Gastrocnemius medialis (tissue), 4 donors: ENCODE measurements at regions not wholly inside any gene's neighbourhood (a gene's known extent, or its start where the extent isn't known, plus 50 kb on each side); places are given as distances from the start of the nearest gene placed in this dataset.

ENCODE experiments used
- CTCF ChIP-seq, 5 experiments: fragments of 450-650 bp in 3 of 5; fragments of 200-600 bp in 2 of 5; sonication (generic) in 2 of 5; IDR thresholded peaks in 4 of 5; conservative IDR thresholded peaks in 1 of 5; 1 replicate in 4 of 5; 2 replicates in 1 of 5; pipeline ENCODE4 v1.5.1; 2016 to 2019; ENCODE audit warnings: antibody characterized with exemption in 5 of 5, mild to moderate bottlenecking in 3 of 5, moderate library complexity in 3 of 5
- POLR2A ChIP-seq, 2 donors: fragments of 450-650 bp; IDR thresholded peaks; one replicate each; pipeline ENCODE4 v1.6.1; 2017; ENCODE audit warnings: antibody characterized with exemption in 2 of 2, mild to moderate bottlenecking in 2 of 2, moderate library complexity in 2 of 2

- no peak for TF ChIP-seq CTCF (IDR thresholded peaks at IDR 0.05 in 4 of 5, conservative IDR thresholded peaks at IDR 0.05 in 1 of 5)
- no peak for TF ChIP-seq POLR2A (IDR thresholded peaks at IDR 0.05)
Observed at GRCh38 chr2:181129364-181130056, 149.1 kb downstream of the UBE2E3 start.
